Adipocyte (in vitro differentiated cells): ENCODE measurements at regions not wholly inside any gene's neighbourhood (a gene's known extent, or its start where the extent isn't known, plus 50 kb on each side); places are given as distances from the start of the nearest gene placed in this dataset.

Experiments used
- DNase-seq: peaks from one replicate; pipeline ENCODE4 v3.0.0-alpha.2; 2015; ENCODE audit warnings: low read depth
- H3K27me3 ChIP-seq: replicated peaks from 2 replicates; pipeline ENCODE4 v1.7.0; 2013; ENCODE audit warnings: mild to moderate bottlenecking, low read length, moderate library complexity; ENCODE audit not compliant: control insufficient read depth, insufficient read depth
- H3K36me3 ChIP-seq: 2 replicates; pipeline ENCODE4 v1.7.0; 2013; ENCODE audit warnings: low read length, mild to moderate bottlenecking, moderate library complexity; ENCODE audit not compliant: control insufficient read depth, insufficient read depth, severe bottlenecking
- H3K4me1 ChIP-seq: 2 replicates; pipeline ENCODE4 v1.7.0; 2013; ENCODE audit warnings: mild to moderate bottlenecking, low read length, moderate library complexity; ENCODE audit not compliant: control insufficient read depth, insufficient read depth
- H3K4me3 ChIP-seq: 2 replicates; pipeline ENCODE4 v1.7.0; 2013; ENCODE audit warnings: mild to moderate bottlenecking, low read length, moderate library complexity
- H3K9ac ChIP-seq: 2 replicates; pipeline ENCODE4 v1.7.0; 2013; ENCODE audit warnings: mild to moderate bottlenecking, low read length, moderate library complexity
- H3K9me3 ChIP-seq: 2 replicates; pipeline ENCODE4 v1.7.0; 2013; ENCODE audit warnings: mild to moderate bottlenecking, low read length, moderate library complexity; ENCODE audit not compliant: control insufficient read depth

DNA sequence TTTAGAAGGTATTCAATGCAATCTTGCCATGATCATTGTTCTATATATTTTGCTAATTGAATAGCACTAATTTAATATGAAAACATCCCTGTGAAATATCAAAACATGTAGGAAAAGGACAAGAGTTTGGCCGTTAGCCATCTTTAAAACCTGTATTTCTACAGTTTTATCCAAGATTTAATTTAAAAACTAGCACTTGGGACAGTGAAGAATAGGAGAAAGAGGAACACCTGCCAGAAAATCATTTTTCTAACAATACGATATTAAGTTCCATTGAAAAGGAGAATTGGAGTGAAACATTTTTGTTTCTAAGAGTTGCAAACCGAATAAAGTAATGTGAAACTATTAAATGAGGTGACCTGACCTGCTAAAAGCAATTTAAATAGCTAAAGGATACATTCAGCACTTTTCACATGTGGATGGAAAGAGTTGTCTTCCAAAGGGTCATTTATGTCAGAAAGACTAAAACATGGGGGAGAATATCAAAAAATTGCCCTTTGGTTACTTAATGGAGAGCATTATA, 1673.6 kb upstream of the MIR17HG start:
- no peaks in the 10 kb centered on the region for H3K9me3 ChIP-seq
- no peak for DNase-seq
- no peaks in the 10 kb centered on the region for H3K36me3 ChIP-seq
- no peak overlapping the region for H3K9ac ChIP-seq
- H3K4me3 ChIP-seq = no peak overlapping the region
- H3K27me3 ChIP-seq = no peaks in the 10 kb centered on the region
- no peaks in the 10 kb centered on the region for H3K4me1 ChIP-seq

DNA sequence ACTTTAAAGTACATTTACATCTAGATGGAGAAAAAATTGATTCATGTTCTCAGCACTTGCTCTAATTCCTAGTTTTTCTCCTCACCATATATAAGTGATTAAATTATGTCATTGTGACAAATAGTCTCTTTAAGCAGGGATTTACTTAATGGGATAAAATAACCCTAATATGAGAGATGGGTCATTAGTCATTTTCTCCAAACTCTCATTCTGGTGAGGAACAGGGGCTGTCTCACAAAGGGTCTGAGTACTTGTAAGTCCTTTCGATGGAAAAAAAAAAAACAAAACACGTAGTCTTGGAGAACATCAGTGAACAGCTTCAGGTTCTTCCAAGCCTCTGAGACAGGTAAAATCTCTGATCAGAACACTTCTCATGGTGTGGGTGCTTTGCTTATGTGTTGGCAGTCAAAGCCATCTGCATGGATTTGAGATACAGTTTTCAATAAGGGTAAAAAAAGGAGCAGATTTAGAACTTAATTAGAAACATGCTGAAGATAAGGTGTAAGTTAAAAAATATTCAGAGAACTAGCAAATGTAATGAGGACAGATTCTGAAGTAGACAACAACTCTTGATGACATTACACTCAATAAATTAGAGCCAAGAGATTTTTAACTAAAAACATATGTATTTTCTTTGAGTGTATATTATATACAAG, 1668.9 kb upstream of the MIR17HG start:
- Histone ChIP-seq H3K36me3 (no peaks in the 10 kb centered on the region), H3K27me3 (no peaks in the 10 kb centered on the region), H3K4me1 (no peaks in the 10 kb centered on the region), H3K9ac (no peak overlapping the region), H3K9me3 (no peaks in the 10 kb centered on the region), H3K4me3 (no peak overlapping the region)
- DNase-seq = no peak

DNA sequence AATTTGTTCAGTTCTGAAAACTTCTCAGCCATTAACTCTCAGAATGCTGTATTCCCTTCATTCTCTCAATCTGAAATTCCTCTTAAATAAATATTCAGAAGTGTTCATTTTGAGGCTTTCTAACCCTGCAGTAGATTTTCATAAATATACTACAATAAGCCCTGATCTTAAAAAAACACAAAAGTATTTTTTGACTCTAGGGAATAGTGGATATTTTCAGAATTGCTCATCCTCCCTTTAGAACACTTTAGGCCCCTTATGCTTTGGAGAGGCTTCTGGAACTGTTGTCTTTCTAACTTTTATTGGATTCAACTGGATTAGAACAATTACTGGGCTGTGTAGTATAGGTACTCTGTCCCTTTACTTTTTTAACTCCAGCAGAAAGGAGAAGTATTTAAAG, 1662.6 kb upstream of the MIR17HG start:
- no peaks in the 10 kb centered on the region for H3K36me3 ChIP-seq
- no peak overlapping the region for H3K4me3 ChIP-seq
- H3K27me3 ChIP-seq = no peaks in the 10 kb centered on the region
- peaks cover 16% of the 10 kb centered on the region for H3K4me1 ChIP-seq
- no peaks in the 10 kb centered on the region for H3K9me3 ChIP-seq
- DNase-seq = no peak
- no peak overlapping the region for H3K9ac ChIP-seq

DNA sequence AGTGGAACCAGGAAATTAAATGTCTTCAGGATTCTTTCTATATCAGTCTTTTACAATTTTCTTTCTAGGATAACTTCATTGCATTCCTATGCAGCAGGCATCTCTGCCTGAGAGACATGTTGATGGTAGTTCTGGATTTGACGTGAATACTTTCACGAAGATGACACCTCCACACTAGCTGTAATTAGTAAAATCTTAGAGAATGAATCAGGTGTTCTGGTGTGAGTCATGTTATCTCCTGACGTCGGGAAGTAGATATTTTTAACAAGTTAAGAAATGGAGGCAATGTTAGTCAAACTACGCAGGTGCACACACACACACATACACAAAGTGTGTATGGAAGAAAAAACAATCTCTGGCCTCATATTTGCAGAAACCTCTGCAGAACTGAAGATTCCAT, 1661.3 kb upstream of the MIR17HG start:
- H3K9me3 ChIP-seq = no peaks in the 10 kb centered on the region
- DNase-seq = no peak
- no peak overlapping the region for H3K4me3 ChIP-seq
- peaks cover 16% of the 10 kb centered on the region for H3K4me1 ChIP-seq
- H3K36me3 ChIP-seq = no peaks in the 10 kb centered on the region
- no peaks in the 10 kb centered on the region for H3K27me3 ChIP-seq
- H3K9ac ChIP-seq = no peak overlapping the region

DNA sequence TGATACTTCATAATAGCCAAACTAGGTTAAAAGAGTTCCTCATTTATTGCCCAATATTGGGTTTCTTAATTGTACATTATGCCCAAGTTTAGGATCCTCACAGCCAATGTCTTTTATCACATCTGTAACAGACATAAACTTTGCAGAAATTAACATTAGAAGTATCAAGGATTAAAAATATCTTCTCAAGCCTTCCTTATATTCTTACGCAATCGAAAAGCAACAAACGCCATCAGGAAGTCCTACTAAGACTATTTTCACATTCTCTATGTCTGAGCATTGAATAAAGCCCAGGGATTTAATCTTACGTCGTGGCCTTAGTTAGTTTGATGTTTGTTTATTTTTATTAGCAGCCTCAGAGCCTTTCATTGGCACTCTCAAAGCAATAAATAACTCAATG, 1660.4 kb upstream of the MIR17HG start:
- DNase-seq = no peak
- H3K9ac ChIP-seq = no peak overlapping the region
- H3K4me3 ChIP-seq = no peak overlapping the region
- no peaks in the 10 kb centered on the region for H3K27me3 ChIP-seq
- no peaks in the 10 kb centered on the region for H3K36me3 ChIP-seq
- no peaks in the 10 kb centered on the region for H3K9me3 ChIP-seq
- H3K4me1 ChIP-seq = peaks cover 16% of the 10 kb centered on the region

DNA sequence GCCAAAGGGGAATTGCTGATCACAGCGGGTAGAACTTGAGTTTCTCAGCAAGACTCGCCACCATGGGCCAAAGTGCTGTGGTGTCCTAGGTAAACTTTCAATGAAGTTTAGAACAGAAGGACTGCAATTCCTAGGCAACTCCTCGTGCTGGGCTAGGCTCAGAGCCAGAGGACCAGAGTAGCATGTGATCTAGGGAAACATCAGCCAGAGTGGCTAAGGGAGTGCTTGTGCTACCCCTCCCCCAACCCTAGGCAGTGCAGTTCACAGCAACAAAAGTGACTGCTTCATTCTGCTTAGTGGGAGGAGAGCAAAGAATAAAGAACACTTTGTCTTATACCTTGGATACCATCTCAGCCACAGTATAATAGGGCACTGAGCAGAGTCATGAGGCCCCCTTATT, 1658.6 kb upstream of the MIR17HG start:
- no peak overlapping the region for H3K9ac ChIP-seq
- H3K4me3 ChIP-seq = no peak overlapping the region

DNA sequence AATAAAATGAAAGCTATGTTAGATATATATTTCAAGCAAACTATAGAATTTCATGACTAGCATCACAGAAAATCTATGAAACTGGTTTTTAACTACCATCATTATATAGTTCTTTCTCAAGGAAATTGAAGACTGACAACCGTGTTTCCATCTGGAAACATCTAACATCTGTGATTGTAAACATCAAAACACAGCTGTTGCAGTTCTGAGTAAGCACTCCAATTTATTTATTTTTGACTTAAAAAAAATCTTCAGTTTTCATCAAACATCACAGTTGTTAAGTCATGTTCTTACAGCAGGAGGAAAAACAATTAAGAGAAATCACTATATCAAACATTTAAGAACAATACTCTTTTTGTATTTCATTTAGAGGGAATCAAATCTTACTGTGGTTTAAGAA, 1653.0 kb upstream of the MIR17HG start:
- DNase-seq = no peak
- Histone ChIP-seq H3K4me1 (no peaks in the 10 kb centered on the region), H3K27me3 (no peaks in the 10 kb centered on the region)

More for the DNA sequence above, 1658.6 kb upstream of the MIR17HG start:
- Histone ChIP-seq H3K36me3 (no peaks in the 10 kb centered on the region), H3K4me1 (peaks cover 16% of the 10 kb centered on the region), H3K9me3 (no peaks in the 10 kb centered on the region), H3K27me3 (no peaks in the 10 kb centered on the region)
- DNase-seq = no peak

GRCh38 chr13:89695343-89696257, 1651.9 kb upstream of the MIR17HG start:
- H3K36me3 ChIP-seq = no peaks in the 10 kb centered on the region
- no peak overlapping the region for H3K4me3 ChIP-seq
- H3K9me3 ChIP-seq = no peaks in the 10 kb centered on the region
- no peaks in the 10 kb centered on the region for H3K4me1 ChIP-seq
- no peaks in the 10 kb centered on the region for H3K27me3 ChIP-seq
- no peak for DNase-seq
- H3K9ac ChIP-seq = no peak overlapping the region

More for the DNA sequence above, 1653.0 kb upstream of the MIR17HG start:
- Histone ChIP-seq H3K9ac (no peak overlapping the region), H3K4me3 (no peak overlapping the region), H3K9me3 (no peaks in the 10 kb centered on the region), H3K36me3 (no peaks in the 10 kb centered on the region)

- H3K9me3 ChIP-seq = peaks cover 4% of the 10 kb centered on the region
- H3K4me3 ChIP-seq = no peak overlapping the region
- H3K27me3 ChIP-seq = no peaks in the 10 kb centered on the region
- no peak overlapping the region for H3K9ac ChIP-seq
- H3K36me3 ChIP-seq = no peaks in the 10 kb centered on the region
- no peak for DNase-seq
- H3K4me1 ChIP-seq = no peaks in the 10 kb centered on the region
Observed at GRCh38 chr13:89701913-89702312, 1645.6 kb upstream of the MIR17HG start.

GRCh38 chr13:89704040-89704439, 1643.4 kb upstream of the MIR17HG start:
- Histone ChIP-seq H3K4me1 (no peaks in the 10 kb centered on the region), H3K27me3 (no peaks in the 10 kb centered on the region), H3K9me3 (peaks cover 4% of the 10 kb centered on the region), H3K36me3 (no peaks in the 10 kb centered on the region), H3K9ac (no peak overlapping the region), H3K4me3 (no peak overlapping the region)
- DNase-seq = no peak

- Histone ChIP-seq H3K4me1 (no peaks in the 10 kb centered on the region), H3K27me3 (no peaks in the 10 kb centered on the region), H3K4me3 (no peak overlapping the region), H3K9me3 (no peaks in the 10 kb centered on the region), H3K9ac (no peak overlapping the region), H3K36me3 (no peaks in the 10 kb centered on the region)
- DNase-seq = no peak
Observed at GRCh38 chr13:89708013-89708412, 1639.5 kb upstream of the MIR17HG start.
